WI38 (cell line): ENCODE measurements at regions not wholly inside any gene's neighbourhood (a gene's known extent, or its start where the extent isn't known, plus 50 kb on each side); places are given as distances from the start of the nearest gene placed in this dataset.

Source experiments
- H3K4me3 ChIP-seq: 2 replicates; pipeline ENCODE4 v1.5.1; 2011; ENCODE audit warnings: low read depth, mild to moderate bottlenecking, control low read depth, low read length
- CTCF ChIP-seq: IDR thresholded peaks from 2 replicates; pipeline ENCODE4 v1.5.1; 2012; ENCODE audit warnings: low read depth, mild to moderate bottlenecking, control low read depth, low read length

- no peak for TF ChIP-seq CTCF
- H3K4me3 ChIP-seq, result no peak overlapping the region
These were observed 239.1 kb downstream of the KLF12 start for GRCh38 chr13:73894995-73895571.

GRCh38 chr13:73893833-73894232 is 240.4 kb downstream of the KLF12 start:
- no peak overlapping the region for H3K4me3 ChIP-seq
- no peak for TF ChIP-seq CTCF

GRCh38 chr13:73891805-73892204 is 242.4 kb downstream of the KLF12 start:
- H3K4me3 ChIP-seq, result no peak overlapping the region
- TF ChIP-seq CTCF, result no peak

- no peak overlapping the region for H3K4me3 ChIP-seq
- no peak for TF ChIP-seq CTCF
These were observed 251.0 kb downstream of the KLF12 start for GRCh38 chr13:73883162-73883561.

- H3K4me3 ChIP-seq, result no peak overlapping the region
- TF ChIP-seq CTCF, result no peak
These were observed 253.8 kb downstream of the KLF12 start for GRCh38 chr13:73880365-73880764.

GRCh38 chr13:73879346-73880015 is 254.7 kb downstream of the KLF12 start:
- TF ChIP-seq CTCF, result no peak
- no peak overlapping the region for H3K4me3 ChIP-seq

- H3K4me3 ChIP-seq, result no peak overlapping the region
- no peak for TF ChIP-seq CTCF
These were observed 256.8 kb downstream of the KLF12 start for GRCh38 chr13:73877399-73877798.
